Suprapubic skin (tissue), 3 donors: ENCODE measurements at regions not wholly inside any gene's neighbourhood (a gene's known extent, or its start where the extent isn't known, plus 50 kb on each side); places are given as distances from the start of the nearest gene placed in this dataset.

ENCODE experiments used
- CTCF ChIP-seq, 2 donors: fragments of 200-600 bp in 1 of 2; fragments of 450-650 bp in 1 of 2; sonication (generic) in 1 of 2; IDR thresholded peaks; one replicate each; pipeline ENCODE4 v1.5.1; 2016 to 2019; ENCODE audit warnings: antibody characterized with exemption in 2 of 2, mild to moderate bottlenecking in 1 of 2, moderate library complexity in 1 of 2
- EP300 ChIP-seq: sonication (generic); formaldehyde crosslinking; IDR thresholded peaks from one replicate; pipeline ENCODE4 v1.6.1; 2017; ENCODE audit warnings: antibody characterized with exemption
- POLR2A ChIP-seq, 2 donors: fragments of 450-650 bp; IDR thresholded peaks; one replicate each; pipeline ENCODE4 v1.6.1; 2017; ENCODE audit warnings: antibody characterized with exemption in 2 of 2, mild to moderate bottlenecking in 2 of 2, moderate library complexity in 2 of 2

GRCh38 chr1:29706936-29707335 is 470.6 kb downstream of the PTPRU start:
- TF ChIP-seq CTCF (IDR thresholded peaks at IDR 0.05) (no peak), POLR2A (IDR thresholded peaks at IDR 0.05) (no peak), EP300 (no peak)
